ENCODE measurements at regions not wholly inside any gene's neighbourhood (a gene's known extent, or its start where the extent isn't known, plus 50 kb on each side); places are given as distances from the start of the nearest gene placed in this dataset.

DNA sequence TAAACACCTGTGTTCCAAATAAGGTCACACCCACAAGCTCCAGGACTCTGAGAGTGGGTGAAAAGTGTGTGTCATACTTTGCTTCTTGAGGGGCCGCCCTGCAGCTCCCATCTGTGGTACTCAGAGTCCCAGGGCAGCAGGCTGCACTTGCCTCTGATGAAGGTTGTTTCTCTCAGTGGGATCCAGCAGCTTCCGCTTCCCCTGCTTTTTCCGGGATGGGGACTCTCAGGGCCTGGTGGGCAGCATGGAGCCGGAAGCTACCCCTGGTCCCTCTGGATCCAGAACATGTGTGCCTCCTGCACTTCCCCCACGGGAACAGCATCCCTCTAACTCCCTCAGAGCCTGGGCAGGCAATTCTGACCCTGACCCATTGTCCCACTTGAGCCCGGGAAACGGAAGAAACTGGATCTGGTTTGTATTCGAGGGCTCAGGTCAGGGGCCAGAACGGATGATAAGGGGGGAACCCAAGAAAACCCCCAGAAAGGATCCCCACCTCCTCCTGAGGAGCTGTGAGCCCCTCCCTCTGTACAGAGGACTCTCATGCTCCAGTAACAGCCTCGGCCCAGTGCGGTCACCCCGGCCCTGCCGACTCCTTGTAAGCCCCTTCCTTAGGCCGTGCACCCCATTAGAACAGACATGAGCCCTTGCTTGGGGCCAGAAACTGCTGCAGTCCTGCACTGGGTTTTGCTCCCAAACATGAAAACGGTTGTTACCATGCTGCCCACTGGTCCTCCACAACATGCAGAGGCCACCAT is 189.5 kb upstream of the C1orf174 start:
- DNase-seq (ENCODE audit: low spot score): no peak

DNA sequence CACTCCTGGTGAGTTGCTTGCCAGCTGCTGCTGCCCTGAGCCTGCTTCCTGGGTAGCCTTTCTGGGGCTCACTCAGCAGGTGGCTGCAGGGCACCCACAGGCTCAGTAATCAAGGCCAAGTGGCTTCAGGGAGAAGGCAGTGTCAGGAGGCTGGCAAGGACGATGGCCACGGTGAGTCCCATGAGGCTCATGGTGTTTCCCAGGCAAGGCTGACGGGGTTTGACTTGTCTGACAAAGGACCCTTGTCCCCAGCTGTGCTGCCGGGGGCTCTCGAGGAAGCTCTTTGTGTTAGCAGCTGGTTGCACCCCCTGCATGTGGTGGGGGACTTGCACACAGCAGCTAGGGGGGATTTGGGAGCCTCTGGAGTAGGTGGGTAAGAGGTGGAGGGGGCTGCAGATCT is 190.5 kb upstream of the C1orf174 start:
- DNase-seq (ENCODE audit: low spot score): no peak

DNA sequence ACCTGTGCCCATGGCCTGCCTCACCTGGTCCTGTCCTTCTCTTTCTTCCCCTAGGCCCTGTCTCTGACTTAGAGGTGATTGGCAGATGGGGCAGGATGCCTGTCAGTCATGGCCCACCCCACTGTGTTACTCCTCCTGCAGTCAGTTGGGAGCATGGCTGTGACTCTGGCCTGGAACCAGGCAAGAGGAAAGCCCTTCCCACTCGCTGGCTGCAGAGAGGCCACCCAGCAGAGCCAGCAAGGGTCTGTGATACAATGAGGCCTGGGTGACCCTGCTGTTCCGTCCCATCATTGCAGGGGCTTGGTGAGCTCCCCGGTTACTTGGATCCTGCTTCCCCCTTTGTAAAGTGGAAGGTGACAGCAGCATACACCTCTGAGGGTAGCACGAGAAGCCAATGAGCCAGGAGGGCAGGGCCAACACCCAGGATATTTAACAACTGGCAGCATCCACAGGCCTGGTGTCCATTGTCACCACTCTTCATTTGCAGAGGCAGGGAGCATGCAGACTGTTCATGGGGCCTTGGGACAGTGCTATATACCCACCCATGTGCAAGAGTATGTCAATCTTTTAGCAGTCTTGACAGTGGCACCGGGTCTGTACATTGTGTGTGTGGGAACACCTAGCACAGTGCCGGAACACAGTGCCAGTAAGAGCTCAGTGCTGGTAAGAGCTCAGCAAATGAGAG is 191.0 kb upstream of the C1orf174 start:
- DNase-seq (ENCODE audit: low spot score): no peak

GRCh38 chr1:4091996-4092395 is 191.9 kb upstream of the C1orf174 start:
- no peak for DNase-seq (ENCODE audit: low spot score)

DNA sequence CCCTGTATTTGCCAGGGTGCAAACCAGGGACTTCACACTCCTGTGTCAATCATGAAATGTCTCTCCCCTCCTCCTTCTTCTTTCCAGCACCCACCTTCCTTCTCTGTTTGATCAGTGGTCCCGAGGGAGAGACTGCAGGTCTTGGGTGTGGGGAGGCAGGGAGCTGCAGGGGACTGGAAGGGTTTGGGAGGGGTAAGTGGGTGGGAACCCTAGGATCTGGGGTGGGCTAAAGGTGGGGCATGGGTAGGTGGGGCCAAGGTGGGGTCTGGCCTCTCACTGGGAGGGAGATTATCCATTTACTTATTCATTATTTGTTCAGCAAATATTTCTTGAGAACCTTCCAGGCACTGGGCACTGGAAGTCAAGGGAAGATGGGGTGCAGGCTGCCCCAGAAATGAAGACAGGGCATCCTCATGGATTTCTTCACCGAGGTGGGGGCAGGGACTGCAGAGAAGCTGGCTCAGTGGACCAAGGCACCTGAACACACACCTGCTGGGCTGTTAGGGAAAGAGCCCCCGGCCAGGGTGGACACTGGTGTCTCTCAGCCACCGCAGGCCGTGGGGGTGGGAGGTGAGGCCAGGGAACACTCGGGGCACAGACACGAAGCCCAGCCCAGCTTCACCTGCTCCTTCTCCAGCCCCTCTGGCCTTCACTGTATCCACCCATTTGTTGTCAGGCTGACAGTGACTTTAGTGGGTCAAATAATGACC is 193.9 kb upstream of the C1orf174 start:
- DNase-seq (ENCODE audit: low spot score): no peak

- no peak for DNase-seq (ENCODE audit: low spot score)
Observed at GRCh38 chr1:4095433-4095971, 195.4 kb upstream of the C1orf174 start.

- no peak for DNase-seq (ENCODE audit: low spot score)
Observed at GRCh38 chr1:4101459-4102161, 201.5 kb upstream of the C1orf174 start.

GRCh38 chr1:4105300-4105880 is 205.3 kb upstream of the C1orf174 start:
- DNase-seq (ENCODE audit: low spot score): no peak

DNA sequence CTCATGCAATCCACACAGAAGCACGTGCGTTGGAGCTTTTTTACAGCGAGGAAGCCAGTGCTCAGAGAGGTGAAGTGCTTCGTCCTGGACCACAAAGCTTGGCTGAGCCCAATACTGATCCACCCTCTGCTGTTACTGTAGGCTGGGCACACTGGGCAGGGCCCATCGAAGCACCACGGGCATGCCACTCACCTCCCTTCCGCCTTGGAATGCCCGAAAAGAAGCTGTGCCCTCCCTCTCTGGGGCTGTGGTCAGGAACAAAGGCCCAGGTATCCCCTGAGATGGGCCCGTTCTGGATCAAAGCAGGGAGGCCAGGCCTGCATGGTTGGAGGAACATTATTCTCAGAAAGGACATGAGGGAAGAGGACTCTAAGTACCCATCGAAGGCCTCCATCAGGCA is 206.7 kb upstream of the C1orf174 start:
- no peak for DNase-seq (ENCODE audit: low spot score)

DNA sequence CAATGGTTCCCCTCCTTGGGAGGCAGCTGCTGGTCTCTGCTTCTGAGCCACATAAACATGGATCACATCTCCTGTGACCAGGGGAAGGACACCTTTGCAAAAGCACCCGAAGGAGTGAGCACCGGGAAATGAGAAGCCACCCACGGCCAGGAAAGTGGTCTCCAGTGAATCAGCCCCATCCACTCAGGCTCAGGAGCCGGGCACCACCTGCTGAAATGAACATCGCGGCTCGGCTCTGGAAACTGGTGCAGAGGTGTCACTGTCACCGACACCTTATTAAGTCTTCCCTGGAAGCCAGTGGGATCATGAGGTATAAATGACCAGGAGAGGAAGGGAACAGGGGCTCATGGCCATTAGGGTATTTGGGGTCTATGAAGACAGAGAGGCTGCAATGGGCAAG is 207.2 kb upstream of the C1orf174 start:
- no peak for DNase-seq (ENCODE audit: low spot score)

DNA sequence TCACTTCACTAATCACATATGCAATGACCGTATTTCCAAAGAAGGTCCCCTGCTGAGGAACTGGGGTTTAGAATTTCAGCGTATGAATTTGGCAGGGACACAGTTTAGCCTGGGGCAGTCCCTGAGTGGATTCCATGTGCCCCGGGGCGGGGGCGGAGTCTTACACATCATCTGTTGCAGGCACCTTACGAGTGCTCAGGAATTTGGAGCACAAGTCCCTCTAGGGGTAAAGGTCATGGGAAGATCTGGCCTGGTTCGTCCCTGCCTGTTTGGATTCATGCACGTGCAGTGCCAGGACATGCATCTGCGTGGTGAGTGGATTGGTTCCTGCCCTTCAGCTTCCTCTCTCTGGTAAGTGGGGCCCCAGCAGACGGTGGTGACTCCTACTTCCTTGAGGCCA is 208.3 kb upstream of the C1orf174 start:
- no peak for DNase-seq (ENCODE audit: low spot score)

DNA sequence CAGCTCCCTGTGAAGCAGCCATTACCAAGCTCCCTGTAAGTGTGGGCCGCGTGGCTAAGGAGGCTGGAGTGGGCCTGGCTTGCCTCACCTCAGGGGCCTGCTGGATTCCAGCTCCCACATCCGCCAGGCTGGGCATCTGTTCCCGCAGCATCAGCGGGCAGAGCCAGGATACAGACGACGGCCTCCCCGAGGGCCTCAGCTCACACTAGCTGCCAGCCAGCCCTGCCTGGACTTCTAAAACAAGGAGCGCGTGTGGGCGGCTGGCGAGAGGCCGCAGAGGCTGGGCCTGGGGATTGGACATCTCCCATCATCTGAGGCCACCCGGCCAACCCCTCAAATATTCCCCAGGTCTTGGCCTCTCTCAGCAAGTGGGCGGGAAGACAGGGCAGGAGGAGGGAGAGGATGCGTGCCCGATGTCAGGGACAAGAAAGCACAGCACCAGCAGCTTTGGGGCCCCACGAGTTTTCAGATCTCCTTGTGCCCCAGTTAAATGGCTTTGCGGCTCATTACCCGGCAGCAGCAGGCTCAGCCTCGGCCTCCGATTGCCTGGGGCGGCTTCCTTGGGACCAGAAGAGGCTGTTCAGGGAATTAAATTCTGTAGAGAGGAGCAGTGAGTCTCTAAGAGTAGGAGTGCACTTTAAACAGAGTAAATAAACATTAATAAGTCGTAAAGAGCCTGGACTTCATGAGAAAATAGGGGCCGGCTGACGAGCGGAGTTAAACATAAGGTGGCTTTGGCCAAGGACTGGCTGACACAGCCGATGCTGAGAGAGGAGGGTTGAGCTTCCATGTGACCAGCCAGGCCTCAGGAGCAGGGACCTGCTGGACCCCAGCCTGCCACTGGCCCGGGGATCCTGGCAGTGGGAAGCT is 208.9 kb upstream of the C1orf174 start:
- no peak for DNase-seq (ENCODE audit: low spot score)

DNA sequence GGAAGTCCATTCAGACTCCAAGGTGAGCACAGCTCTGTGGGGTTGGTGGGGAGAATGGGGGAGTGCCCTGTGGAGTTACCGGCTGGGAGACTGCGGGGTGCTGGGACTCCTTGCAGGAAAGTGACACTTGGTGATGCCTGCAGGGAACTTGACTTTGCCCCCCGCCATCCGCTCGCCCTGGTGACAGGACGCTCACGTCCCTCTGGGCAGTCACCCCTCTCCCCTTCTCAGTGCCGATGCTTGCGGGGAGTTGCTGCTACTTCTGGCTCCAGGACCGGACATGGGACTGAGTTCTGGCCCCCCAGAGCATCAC is 209.5 kb upstream of the C1orf174 start:
- DNase-seq (ENCODE audit: low spot score): no peak

DNA sequence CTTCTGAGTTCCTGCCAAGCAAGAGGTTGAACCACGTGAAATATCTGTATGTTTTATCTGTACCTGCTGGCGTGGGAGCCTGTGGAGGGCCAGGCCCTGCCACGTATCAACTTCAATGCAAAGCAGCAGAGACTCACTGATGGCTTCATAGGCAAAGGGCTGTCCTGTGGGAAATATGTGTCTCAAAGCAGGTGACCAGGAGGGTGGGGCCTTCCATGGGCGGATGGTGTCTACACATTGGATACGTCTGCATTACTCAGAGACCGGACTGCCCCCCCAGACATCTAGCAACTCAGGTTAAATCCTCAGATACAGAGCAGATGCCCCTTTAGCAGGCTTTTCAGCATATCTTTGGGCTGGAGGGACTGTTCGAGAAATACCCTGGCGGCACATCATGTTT is 210.8 kb upstream of the C1orf174 start:
- no peak for DNase-seq (ENCODE audit: low spot score)

- DNase-seq (ENCODE audit: low spot score): no peak
Observed at GRCh38 chr1:4113897-4114296, 213.8 kb upstream of the C1orf174 start.

DNA sequence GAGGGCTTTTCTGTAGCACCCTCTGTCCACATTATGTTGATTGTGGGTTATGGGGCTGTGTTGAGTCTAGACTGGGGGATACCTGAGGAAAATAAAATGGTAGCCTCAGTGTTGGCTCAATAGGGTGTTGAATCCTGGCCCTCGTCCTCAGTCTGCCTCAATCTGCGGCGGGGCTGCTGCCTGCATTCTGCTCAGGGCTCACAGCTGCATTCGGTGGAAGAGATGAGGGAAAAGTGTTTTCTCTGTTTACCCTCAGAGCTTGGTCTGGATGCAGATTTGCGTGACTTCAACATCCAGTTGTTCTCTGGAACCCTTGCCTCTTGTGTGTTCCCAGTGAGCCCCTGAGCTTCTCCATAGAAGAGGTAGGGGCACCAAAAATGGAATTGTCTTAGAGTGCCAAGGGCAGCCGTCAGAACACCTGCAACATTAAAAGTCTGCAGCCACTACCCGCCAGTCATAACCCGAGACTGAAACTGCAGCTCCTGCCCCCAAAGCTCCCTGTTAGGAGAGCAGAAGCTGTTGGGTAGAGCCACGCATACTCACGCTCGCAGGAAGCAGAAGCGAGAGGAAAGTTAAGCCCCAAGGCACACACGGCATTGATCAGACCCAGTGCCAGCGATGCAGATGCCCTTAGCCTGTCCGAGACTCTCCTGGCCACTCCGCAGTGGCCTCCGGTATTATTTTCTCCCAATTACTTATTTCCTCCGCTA is 215.3 kb upstream of the C1orf174 start:
- no peak for DNase-seq (ENCODE audit: low spot score)

GRCh38 chr1:4117196-4117595 is 217.1 kb upstream of the C1orf174 start:
- DNase-seq (ENCODE audit: low spot score): no peak

- no peak for DNase-seq (ENCODE audit: low spot score)
Observed at GRCh38 chr1:4118746-4119515, 218.9 kb upstream of the C1orf174 start.

GRCh38 chr1:4119516-4120220 is 219.6 kb upstream of the C1orf174 start:
- no peak for DNase-seq (ENCODE audit: low spot score)

Measured in HuH-7 (cell line).